GM19395 (cell line): ENCODE measurements at regions not wholly inside any gene's neighbourhood (a gene's known extent, or its start where the extent isn't known, plus 50 kb on each side); places are given as distances from the start of the nearest gene placed in this dataset.

Experiments used
- ATAC-seq: cut with Tn5 transposase; IDR thresholded peaks from one replicate; pipeline ENCODE4 v1.9.1; 2021; ENCODE audit warnings: mild to moderate bottlenecking, moderate library complexity; ENCODE audit not compliant: unreplicated experiment

- no peak for ATAC-seq
Measured at GRCh38 chr2:181240844-181241243, 216.3 kb upstream of the ITGA4 start.

- no peak for ATAC-seq
Measured at GRCh38 chr2:181241366-181241765, 215.8 kb upstream of the ITGA4 start.

- ATAC-seq = peak; percentile 98
Measured at GRCh38 chr2:181241797-181242196, 215.4 kb upstream of the ITGA4 start.

- ATAC-seq = no peak
Measured at GRCh38 chr2:181242262-181242661, 214.9 kb upstream of the ITGA4 start.

- ATAC-seq = no peak
Measured at GRCh38 chr2:181243319-181243718, 213.9 kb upstream of the ITGA4 start.

- ATAC-seq = no peak
Measured at GRCh38 chr2:181250691-181251090, 206.5 kb upstream of the ITGA4 start.

- no peak for ATAC-seq
Measured at GRCh38 chr2:181252262-181253148, 204.7 kb upstream of the ITGA4 start.

GRCh38 chr2:181253438-181253837 lies 203.7 kb upstream of the ITGA4 start:
- no peak for ATAC-seq

DNA sequence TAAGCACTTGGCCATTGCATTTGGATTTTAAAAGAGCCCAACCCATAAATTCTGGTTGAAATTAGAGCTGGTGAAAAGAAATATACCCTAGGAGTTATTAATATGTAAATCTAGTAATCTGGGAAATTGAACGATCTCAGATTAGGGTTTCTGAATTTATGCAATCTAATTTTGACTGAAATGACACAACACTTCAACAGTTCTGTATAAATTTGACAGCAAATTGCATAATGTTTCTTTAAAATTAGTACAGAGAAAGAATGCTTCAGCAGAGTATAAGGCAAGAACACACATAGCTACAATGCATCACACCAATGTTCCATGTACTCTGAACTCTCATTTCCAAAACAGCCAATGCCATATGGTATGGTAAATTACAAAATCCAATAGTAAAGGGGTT lies 201.5 kb upstream of the ITGA4 start:
- no peak for ATAC-seq

DNA sequence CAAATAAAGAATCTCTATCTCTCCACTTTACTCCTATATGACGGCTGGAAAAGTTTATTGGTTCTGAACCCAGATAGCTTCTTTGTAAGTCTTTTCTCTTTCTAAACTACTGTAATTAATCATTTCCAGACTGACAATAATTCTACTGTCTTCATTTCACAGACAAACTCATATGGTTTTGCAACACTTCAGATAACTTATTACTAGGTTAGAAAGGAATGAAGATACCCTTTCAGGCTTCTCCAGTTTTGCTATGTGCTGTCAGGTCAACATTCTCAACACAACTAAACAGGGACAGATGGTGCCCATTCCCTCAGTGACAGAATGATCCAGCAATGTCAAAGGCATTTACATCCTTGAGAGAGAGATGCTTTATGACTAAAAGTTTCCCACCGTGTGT lies 198.5 kb upstream of the ITGA4 start:
- ATAC-seq = no peak

- no peak for ATAC-seq
Measured at GRCh38 chr2:181262782-181263181, 194.4 kb upstream of the ITGA4 start.

DNA sequence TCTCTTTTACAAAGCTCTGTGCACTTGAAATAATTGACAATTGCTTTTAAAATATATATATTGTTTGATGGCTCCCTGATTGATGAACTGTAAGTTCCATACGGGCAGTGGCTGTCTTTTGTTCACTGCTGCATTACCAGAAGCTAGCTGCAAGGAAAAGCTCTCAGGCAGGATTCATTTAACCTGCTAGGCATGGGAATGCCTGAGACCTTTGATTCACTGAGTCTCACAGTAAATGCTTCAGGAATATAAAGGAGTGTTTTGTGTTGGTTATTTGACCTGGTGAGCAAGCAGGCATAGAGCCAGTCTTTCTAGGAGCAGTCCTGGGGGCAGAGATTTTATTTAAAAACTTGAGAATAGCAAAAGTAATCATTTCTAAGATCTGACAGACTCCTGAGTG lies 193.2 kb upstream of the ITGA4 start:
- no peak for ATAC-seq

GRCh38 chr2:181264441-181264840 lies 192.7 kb upstream of the ITGA4 start:
- no peak for ATAC-seq

DNA sequence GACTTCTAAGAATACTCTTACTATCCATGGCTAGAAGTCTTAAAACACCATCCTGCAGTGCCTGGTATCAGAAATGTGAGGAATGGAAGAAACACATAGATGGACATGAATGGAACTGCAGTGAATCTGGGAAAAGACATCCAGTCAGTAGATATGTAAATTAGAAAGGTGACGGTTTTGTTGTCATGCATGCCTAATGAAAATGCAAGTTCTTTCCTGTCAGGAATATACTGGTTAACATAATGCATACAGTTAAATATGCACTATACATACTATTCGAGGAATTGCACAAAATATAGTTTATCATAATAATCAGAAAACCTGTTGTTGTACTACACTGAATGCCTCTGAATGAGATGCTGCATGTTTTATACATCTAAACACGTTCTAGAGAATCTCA lies 190.6 kb upstream of the ITGA4 start:
- ATAC-seq = no peak

GRCh38 chr2:181268174-181268867 lies 188.9 kb upstream of the ITGA4 start:
- ATAC-seq = peak; percentile 72

DNA sequence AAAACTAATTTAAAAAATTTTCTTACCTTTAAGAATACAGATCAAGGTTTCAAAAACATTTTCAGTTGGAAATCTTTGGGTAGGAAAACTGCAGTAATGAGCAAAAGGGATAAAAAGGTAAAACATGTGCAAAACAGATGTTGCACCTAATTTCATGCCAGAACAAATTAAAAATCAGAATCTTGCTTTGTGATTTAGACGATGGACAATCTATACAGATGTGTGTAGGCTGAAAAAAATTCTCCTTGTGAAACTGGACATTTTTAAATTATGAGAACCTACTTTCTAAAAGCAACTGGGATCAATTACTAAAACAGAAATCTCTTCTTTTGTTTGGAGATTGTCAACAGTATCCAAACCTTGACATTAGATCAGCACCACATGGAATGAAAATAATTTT lies 183.2 kb upstream of the ITGA4 start:
- ATAC-seq = no peak

- no peak for ATAC-seq
Measured at GRCh38 chr2:181275643-181276070, 181.5 kb upstream of the ITGA4 start.

DNA sequence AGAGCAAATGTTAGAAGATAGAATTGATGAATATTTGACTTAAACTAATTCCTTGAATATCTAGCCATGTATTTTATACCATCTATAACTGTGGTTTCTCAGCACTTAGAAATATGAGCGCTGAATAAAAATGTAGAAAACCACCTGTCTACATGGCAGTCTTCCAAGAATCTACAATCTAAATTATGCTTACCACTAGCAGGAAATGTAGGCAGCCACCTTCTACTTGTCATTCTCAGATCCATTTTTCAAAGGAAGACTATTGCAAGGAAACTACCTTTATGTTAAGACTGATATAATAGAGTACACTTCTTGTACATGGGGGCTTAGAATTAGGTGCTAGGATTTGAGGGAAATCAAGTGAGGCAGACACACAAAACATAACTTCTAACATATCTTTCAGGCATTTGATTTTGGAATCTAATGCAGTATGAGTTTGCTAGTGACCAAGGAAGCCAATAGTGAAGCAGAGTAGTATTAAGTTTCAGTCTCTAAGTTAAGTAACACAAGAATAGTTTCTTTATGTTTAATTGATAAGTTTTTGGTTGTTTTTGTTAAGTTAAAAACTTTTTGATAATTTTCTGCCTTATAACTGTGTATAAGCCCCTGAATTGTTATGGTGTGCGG lies 175.9 kb upstream of the ITGA4 start:
- ATAC-seq = no peak

GRCh38 chr2:181285116-181285515 lies 172.1 kb upstream of the ITGA4 start:
- ATAC-seq = no peak

GRCh38 chr2:181289698-181290097 lies 167.5 kb upstream of the ITGA4 start:
- ATAC-seq = no peak

DNA sequence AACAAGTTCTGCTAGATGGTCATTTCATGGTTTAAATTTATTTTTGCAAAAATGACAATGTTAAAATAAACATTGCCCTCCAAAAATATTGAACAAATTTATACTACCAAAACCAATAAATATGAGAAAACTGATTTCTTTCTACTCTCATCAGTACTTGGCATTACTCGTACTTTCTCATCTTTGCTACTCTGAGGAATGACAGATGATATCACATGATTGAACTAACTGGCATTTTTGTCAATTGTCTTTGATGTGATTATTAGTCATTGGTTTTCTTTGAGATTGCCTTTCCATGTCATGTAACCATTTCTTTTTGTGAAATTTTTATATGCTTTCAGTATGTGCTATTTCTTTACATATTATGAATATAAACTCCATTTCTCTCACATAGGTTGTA lies 167.0 kb upstream of the ITGA4 start:
- no peak for ATAC-seq

DNA sequence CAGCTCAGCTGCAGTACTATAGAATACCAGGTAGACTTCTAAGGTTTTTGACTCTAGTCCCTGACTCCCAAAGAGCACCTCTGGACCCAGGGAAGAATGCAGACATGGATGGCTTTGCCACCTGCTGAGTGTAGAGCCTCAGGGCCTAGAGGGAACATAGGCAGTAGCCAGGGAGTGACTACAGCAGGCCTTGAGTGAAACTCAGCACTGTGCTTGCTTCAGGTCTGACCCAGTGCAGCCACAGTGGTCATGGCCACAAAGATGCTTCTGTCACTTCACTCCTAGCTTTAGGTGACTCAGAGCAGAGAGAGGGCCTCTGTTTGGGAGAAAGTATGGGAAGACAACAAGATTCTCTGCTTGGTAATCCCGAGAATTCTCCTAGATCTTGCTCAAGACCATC lies 162.2 kb upstream of the ITGA4 start:
- no peak for ATAC-seq
